ENCODE measurements at regions not wholly inside any gene's neighbourhood (a gene's known extent, or its start where the extent isn't known, plus 50 kb on each side); places are given as distances from the start of the nearest gene placed in this dataset.

DNA sequence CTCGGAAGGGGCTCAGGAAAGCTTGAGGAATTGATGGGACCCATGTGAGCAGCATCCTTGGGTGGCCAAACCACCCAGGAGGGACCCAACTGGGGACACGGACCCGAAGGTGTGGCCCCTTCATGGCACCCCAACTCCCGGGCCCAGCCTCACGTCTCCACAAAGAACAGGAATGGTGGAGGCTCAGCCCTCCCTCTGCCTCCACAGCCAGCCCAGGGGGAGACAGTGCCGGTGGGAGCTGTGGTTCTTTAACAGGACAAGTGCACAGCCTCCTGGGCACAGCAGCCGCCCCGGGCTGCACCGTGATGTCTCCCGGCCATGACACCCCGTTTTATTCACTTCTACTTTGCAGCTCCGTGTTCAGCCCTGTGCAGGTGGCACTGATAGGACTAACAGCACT, 587.2 kb downstream of the BRD1 start:
- FAIRE-seq = no peak

DNA sequence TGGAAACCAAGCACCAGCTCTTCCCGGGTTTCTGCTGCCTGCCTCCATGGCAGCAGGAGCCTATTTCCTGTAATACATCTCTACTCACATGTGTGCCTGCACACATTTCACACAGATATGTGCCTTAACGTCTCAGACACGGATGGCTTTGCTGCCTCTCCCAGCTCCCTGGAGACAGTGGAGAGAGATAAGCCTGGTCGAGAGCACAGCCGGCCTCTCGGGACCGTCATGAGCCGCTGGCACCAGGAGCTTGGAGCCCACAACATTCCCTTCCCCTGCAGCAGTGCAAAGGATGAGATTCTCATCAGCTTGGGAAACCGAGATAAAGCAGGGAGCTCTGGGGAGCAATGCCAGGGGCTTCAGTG, 587.7 kb downstream of the BRD1 start:
- FAIRE-seq = no peak

DNA sequence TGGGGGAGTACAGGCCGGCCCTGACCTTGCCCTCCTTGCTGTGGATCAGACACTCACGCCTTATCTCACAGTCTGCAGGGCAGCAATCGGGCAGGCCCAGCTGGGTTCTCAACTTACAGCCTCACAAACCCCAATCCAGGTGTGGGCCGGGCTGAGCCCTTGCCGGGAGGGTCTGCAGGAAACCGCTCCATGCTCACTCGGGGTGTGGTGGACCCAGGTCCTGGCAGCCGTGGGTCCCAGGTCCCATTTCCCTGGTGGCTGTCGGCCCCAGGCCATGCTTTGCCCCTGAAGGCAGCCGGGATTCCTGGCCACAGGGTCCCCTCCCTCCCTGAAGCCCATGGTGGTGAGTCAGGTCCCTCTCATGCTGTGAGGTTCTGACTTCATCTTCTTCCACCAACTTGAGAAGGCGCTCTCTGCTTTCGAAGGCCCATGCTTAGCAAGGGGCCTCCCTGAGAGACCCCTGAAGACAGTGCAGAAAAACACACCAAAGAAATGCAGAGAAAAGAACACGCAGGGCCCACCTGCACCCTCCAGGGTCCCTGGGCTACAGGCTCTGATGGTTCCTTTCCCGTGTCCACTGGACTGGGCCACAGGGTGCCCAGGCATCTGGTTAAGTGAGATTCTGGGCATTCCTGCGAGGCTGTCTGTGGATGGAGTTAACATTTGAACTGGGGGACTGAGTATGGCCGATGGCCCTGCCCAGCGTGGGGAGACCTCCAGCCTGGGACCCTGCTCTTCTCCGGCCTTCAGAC, 588.2 kb downstream of the BRD1 start:
- no peak for FAIRE-seq

DNA sequence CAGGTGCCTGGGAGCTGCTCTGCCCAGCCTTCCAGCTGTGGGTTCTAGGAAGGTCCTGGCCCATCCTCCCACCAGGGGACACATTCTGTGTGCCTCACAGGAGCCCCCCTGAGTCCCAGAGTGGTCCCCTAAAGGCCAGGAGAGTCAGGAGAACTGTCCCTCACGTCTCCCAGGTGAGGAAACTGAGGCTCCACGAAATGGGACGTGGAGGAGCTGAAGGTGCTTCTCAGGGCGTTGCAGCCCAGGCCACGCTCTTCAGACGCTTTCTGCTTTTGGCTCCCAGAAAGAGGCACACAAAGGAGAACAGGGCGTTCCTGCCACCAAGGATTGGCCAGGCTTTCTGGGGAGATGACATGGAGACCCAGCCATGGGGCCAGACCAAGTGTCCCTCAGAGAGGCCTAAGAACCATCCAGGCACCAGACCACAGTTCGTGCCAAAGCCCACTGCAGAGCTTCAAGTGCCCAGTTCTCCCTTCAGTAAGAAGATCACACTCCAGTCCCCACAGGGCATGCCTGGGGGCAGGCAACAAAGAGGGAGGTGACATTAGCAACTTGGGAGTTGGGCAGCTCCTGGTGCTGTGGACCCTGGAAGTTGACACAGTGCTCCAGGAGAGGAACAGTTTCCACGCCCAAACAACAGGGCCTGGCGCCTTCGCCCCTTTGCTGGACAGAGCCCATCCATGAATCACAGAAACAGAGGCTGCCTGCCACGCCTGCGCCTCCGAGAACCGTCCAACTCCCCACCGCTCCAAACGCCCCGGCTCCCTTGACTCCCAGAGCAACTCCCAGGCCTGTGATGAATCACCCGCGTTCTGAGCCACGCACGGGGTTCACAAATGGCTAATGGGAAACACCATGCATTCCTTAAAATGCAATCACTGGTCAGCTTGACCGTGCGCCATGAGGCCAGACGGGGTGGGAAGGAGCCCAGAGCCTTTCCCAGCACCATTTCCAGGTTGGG, 589.2 kb downstream of the BRD1 start:
- FAIRE-seq = no peak

DNA sequence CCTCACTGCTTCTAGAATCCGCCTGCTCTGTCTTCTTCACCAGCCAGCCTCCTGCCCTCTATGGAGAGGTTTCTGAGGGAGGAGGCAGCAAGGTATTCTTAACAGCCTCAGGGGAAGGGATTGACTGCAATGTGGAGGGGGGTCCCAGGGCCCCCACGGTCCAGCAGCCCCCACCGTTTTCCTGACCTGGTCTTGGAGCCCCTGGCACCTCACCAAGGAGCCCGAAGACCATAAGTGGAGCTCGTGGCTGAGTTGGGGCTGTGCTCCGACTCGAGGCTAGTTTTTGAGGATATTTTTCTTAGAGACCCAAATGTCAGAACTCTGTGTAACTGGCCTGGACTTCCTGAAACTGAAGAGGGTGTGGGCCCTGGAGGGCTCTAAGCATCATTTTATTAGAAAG, 590.0 kb downstream of the BRD1 start:
- no peak for FAIRE-seq

DNA sequence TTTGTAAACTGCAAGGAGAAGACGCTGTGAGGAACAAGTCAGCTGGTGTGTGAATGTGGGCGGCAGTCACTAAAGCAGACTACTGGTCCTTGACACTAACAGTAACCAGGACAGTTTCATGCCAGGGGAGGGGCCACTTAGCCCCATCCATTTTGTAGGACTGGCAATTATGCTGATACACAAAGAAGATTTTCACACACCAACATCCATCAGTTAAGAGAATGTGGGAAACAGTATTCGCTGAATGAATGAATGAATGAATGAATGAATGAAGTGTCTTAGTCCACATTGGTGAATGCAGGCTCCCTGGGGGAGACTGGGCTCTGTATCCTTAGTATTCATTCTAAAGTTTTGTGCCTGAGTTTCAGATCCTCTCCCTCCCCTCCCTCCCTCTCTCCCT, 590.4 kb downstream of the BRD1 start:
- no peak for FAIRE-seq

DNA sequence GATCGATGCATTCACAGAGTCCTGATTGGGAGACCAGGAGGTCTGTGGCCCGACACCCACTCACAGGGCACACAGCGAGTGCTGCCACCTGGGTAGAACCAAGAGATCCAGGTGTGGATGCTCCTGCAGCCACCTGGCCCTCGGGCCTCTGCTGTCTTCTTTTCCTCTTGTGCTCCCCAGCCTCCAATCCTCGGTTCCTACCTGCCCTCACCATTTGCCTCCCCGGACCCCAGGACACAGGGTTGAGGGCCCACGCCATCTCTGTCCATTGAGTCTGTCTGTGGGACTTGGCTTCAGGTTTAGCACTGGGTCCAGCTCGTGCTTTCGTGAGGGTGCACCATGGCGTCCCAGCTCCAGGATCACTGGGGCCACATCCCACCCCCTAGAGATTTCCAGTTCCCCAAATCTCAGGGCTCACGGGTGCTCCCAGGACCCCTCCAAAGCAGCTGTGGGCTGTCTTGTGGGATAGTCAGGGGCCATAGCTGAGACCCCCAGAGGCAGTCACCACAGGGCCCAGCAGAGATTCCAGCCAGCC, 591.1 kb downstream of the BRD1 start:
- no peak for FAIRE-seq

DNA sequence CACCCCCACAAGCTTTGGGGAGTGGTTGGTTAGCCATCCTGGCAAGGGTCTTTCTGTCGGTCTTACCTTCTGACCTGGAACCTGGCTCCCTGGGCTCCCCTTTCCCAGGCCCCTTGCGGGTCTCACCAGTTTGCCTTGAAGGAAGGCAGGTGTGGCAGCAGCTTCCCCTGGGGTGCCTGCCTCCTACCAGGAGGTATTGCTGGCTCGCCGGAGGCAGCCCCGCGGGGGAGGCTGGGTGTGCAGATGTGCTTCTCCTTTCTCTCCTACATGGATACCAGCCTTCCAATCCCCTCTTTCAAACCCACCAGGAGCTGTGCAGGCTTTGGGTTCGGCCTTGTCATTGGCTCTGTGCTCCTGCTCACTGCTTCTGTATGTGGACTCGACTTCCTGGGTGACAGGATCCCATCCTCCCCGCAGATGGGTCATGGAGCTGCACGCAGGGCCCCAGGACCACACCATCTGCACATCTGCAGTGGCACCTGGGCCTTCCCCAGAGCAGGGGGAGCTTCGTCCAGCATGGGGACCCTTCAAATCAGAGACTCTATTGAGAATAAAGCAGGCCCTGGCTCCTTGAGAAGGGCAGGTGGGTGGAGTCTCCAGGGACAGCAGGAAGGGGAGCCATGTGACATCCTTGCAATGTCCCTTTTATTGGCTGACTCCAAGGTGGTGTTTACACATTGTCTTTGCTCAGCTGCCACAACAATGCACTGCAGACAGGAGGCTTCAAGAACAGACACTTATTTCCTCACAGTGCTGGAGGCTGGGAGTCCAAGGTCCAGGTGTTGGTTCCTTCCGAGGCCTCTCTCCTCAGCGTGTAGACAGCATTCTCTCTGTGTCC, 592.0 kb downstream of the BRD1 start:
- no peak for FAIRE-seq

DNA sequence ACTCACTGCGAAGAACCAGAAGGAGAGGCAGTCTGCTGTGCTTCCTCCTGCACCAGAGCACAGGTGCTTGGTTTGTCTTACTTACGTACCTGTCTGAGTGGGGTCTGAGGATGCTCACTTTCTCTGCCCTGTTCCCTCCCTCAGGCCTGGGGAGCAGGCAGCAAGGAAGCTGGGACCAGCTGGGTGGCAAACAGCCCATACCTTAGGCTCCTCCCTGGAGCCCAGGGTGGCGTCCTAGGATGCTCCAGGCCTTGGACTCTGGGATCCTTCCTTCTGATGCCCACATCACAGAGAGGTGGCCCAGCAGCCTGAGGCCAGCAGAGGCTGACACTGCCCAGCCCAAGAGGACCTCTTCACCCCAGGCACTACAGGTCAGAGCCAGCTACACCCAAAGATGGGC, 593.2 kb downstream of the BRD1 start:
- FAIRE-seq = no peak

DNA sequence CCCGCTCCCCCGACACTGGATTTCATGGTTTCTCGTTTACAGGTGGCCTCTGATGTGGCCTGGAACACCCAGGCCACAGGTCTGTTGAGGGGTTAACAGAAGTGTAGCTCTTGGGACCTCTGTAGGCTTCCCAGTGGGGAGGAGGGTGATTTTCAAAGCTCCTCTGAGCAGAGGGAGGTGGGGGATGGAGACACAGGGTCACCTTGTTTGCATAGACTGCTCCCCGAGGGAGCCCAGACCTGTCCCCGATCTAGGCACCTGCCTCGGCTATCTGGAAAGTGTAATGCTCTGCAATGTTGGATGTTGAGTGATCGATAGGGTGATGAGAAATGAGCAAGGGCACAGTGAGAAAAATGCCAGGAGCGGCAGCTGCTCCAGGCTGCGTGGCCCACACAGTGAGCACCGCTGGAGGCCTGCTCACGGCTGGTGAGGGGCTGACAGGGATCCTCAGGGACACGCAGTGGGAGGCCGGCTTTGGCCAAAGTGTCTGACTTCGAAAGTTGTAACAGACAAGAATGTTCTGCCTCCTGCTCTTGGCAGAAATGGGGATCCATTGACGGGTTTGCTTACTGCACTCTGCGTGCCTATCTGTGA, 594.1 kb downstream of the BRD1 start:
- no peak for FAIRE-seq

DNA sequence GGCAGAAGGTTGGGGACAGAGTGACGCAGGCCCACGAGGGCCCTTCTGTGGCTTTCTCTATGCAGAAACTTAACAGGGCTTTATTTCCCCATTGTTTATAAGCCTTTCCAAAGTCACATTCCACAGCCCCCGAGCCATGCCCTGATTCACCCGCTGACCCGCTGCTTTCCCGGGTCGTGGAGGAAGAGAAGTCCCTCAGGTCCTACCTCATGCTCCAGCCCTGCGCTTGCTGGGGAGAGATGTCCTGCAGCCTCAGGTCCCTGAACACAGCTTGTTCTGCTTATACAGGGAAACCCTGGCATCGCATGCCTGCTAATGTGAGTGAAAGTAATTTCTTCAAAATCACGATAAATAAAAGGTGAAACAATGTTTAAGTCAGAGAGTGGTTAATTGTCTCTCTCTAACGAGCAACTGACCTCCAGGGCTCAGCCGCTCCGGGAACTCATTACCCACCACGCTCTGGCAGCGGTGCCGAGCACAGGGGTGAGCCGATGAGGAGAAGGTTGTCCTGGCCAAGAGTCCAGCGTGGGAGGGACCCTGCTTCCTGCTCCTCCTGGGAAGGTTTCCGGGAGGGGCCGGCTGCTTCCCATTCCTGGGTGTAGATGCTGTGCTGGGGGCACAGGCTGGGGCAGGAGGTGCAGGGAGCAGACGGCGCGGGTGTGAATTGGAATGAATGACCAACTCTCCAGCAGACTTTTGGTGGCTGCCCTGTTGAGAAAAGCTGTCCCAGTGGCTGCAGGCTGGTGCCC, 595.2 kb downstream of the BRD1 start:
- FAIRE-seq = no peak

DNA sequence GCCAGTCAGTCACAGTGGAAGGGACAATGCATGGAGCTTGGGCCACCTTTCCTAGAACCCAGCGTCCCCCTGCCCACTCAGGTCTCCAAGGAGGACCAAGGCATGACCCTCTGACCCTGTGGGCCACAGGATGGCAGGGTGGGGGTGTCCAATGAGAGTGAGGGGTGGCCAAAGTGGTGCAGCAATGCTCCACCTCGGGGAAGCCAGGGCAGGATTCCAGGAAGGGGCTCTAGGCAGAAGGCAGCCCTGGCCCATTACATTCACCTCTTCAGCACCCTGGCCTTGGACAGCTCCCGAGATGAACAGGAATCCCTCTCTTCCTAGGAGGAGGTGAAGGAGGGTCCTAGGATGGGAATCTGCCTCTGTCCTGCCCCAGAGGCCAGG, 597.5 kb downstream of the BRD1 start:
- FAIRE-seq = no peak

DNA sequence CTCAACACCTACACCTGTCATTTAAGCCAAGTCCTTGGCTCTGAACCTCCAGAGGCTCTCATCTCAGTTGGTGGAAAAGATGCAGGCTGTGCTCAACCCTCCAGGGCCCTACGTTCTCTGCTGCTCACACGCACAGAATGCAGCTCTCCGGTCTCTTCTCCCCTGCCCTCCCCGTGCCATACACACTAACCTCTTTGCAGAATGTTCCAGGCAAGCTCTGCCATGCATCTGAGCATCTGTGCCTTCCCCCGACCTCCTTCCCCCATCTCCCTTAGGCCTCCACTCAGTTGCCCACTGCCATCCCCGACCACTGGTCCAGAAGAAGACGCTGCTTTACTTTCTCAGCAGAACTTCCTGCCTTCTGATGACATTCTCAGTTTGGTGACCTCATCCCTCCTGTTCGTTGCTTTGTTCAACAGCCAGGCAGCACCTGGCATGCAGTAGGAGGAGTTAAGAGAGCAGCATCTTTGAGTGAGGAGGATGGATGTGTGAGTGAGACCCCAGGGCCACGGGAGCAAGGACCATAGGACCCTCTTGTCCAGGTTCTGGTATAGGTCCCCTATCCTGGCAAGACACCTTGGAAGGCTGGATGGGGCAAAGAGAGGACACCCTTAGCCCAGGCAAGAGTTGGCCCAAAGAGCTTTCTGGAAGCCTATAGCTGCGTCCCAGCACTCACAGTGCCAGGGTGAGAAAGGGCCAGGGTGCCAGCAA, 598.0 kb downstream of the BRD1 start:
- no peak for FAIRE-seq

DNA sequence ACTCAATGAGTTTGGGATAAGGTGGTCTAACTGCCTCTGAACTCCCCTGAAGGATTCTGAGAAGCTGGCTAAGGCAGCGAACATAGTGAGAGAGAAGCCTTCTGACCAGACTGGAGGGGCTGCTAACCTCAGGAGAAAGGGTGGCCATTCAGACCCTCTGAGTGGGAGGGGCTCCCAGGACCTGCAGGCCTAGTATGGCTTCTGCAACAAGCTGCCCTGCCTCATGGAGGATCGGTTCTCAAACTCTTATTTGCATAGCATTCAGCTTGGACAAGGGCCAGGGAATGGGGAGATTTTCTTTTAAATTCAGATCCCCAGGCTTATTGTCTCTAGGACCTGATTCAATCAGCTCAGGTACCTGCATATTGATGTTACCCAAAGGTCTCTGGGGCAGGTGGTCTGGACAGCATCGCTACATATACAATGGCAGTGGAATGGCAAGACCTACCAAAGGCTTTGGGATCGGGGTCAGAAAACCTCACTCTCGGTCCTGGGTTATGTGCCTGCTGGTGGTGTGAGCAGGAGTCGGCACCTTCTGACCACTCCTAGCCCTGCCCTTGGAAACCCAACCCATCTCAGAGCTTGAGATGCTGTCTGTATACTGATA, 599.1 kb downstream of the BRD1 start:
- no peak for FAIRE-seq

DNA sequence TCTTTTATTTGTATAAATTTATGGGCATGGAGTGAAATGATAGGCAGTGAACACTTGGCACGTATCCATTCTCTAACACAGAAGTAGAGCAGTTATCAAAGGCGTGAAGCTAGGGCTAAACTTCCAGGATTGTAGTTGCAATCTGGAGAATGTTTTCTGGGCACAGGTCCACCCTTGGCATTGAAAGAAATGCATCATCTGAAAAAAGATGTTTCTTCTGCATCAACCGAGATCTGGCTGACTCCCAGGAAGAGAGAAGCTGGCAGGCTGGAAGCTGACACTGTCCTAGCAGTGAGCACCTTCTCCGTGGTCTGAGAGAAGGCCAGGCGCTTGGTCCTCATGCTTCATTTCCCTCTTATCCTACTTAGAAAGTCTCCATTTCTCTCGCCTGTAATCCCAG, 600.0 kb downstream of the BRD1 start:
- FAIRE-seq = no peak

DNA sequence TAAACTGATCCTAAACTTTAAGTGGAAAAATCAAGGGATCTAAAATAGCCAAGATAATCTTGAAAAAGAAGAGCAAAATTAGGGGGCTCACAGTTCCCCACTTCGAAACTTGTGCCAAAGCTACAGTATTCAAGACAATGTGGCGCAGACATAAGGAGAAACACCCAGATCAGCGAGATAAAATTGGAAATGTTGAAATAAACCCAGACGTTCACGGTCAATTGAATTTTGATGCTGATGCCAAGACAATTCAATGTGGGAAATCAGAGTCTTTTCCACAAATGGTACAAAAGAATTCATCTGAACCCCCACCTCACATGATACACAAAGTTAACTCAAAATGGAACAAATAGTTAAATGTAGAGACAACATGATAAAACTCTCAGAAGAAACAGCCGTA, 601.6 kb downstream of the BRD1 start:
- FAIRE-seq = no peak

DNA sequence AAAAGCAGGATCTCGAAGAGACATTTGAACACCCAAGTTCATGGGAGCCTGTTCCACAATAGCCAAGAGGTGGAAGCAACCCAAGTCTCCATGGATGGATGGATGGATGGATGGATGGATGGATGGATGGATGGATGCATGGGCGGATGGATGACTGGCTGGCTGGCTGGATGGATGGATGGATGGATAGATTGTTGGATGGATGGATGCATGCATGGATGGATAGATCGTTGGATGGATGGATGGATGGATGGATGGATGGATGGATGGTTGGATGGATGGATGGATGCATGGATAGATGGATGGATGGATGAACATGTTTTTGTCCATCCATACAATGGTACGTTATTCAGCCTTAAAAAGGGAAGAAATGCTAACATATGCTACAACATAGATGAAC, 603.4 kb downstream of the BRD1 start:
- no peak for FAIRE-seq

DNA sequence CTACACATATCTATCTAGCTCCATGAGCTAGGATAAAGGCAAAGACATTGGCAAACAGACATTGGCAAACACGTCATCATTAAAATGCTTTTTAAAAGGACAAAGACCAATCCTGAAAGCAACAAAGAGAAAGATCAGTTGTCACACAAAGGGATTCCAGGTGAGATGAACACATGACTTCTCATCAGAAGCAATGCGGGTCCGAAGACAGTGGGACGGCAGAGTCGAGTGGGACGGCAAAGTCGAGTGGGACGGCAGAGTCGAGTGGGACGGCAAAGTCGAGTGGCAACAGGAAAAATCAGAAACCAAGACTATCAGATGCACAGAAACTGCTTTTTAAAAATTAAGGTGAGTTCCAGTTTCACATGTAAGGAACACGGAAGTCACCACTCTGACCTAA, 609.5 kb downstream of the BRD1 start:
- FAIRE-seq = no peak

DNA sequence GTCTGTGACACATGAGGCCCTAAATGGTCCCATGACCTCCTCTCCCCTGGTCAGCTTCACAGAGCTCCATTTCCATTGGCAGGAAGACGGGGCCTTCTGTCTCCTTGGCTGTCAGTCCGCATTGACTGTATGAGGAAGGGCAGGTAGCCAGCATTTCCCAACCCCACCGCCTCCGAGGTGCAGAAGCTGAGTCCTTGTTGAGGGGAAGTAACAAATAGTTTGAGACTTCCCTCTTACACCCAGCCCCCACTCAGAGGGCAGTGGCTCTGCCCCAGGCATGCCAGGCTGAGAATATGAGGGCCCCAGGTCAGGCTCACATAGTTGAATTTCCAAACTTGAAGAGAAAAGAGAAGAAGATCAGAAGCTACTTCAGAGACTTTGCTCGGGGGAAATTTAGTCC, 611.1 kb downstream of the BRD1 start:
- FAIRE-seq = no peak

DNA sequence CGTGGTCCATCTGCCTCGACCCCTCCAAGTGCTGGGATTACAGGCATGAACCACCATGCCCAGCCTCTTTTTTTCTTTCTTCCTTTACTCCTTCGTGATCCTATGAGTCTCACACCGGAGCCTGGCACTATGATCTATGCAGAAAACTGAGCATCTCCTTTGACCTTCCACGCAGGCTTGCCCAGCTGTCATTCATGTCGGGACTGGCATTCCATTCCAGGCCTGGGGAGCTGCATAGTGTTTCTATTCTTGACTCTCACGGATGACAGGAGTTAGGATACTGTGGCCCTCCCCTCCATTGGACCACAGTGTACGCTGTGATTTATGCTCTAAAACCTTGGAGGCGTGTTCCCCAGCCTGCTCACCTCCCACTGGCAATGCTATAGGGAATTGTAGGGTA, 611.8 kb downstream of the BRD1 start:
- no peak for FAIRE-seq

DNA sequence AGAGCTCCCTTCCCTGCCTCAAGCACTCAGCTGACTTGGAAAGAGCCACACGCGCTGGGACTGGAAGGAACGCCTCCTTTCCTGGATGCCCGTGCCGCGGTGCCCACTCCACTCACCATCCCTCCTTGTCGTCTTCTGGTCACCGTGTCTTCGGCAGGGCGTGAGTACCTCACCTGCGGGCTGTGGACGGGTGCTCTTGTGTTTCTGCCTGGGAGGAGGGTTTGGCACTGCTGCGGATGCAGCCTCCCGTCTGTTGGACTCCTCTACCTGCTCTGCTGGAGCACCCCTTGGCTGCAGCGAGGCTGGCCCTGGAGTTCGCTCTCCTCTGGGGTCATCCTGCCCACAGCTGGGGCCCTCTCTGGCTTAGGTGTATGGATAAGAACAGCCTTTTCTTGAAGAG, 612.7 kb downstream of the BRD1 start:
- FAIRE-seq = no peak
